H1 (cell line): ENCODE measurements at regions not wholly inside any gene's neighbourhood (a gene's known extent, or its start where the extent isn't known, plus 50 kb on each side); places are given as distances from the start of the nearest gene placed in this dataset.

Experiments
- CTCF ChIA-PET: fragments of 300-600 bp; sonication (Branson Sonifier 250); formaldehyde crosslinking; loops from one replicate; lab custom pipeline; 2021; ENCODE audit not compliant: partially characterized antibody; lab: Charles Lee
- POLR2A ChIA-PET: fragments of 300-600 bp; sonication (Branson Sonifier 250); formaldehyde crosslinking; loops from one replicate; lab custom pipeline; 2021; ENCODE audit warnings: inconsistent platforms; ENCODE audit not compliant: partially characterized antibody; lab: Charles Lee
- DNase-seq, 2 experiments: peaks; one replicate each; pipeline versions ENCODE4 v3.0.0 to v3.0.0-alpha.2; 2010 to 2022; ENCODE audit warnings: low spot score in 2 of 2, low read depth in 1 of 2, mixed read lengths in 1 of 2
- FAIRE-seq: peaks from 2 replicates; lab custom pipeline; 2011; peaks lifted over from hg19 to GRCh38; lab: Jason Lieb, UNC
- H2AFZ ChIP-seq: 2 replicates; pipeline ENCODE4 v1.8.1; 2012; ENCODE audit warnings: low read length, inconsistent platforms
- H2AK5ac ChIP-seq: 2 replicates; pipeline ENCODE4 v1.6.1; 2013; ENCODE audit warnings: low read depth, low read length
- H2BK120ac ChIP-seq: replicated peaks from 2 replicates; pipeline ENCODE3; 2013; ENCODE audit warnings: low read depth, low read length, inconsistent platforms
- H2BK12ac ChIP-seq: 2 replicates; pipeline ENCODE4 v1.6.1; 2013; ENCODE audit warnings: low read depth, low read length
- H2BK15ac ChIP-seq: 2 replicates; pipeline ENCODE4 v1.6.1; 2013; ENCODE audit warnings: low read length
- H2BK20ac ChIP-seq: 2 replicates; pipeline ENCODE4 v1.6.1; 2013; ENCODE audit warnings: low read length
- H2BK5ac ChIP-seq: 2 replicates; pipeline ENCODE4 v1.6.1; 2013; ENCODE audit warnings: low read depth, low read length
- H3K14ac ChIP-seq: 2 replicates; pipeline ENCODE4 v1.6.1; 2013; ENCODE audit warnings: inconsistent platforms; ENCODE audit not compliant: insufficient read length
- H3K18ac ChIP-seq: 2 replicates; pipeline ENCODE4 v1.6.1; 2013; ENCODE audit warnings: low read length; ENCODE audit errors: extremely low read depth
- H3K23ac ChIP-seq: 2 replicates; pipeline ENCODE4 v1.6.1; 2013; ENCODE audit warnings: inconsistent platforms; ENCODE audit not compliant: insufficient read length
- H3K23me2 ChIP-seq: 2 replicates; pipeline ENCODE4 v1.6.1; 2013; ENCODE audit warnings: low read depth, low read length
- H3K27ac ChIP-seq: 2 replicates; pipeline ENCODE4 v1.6.1; 2011; ENCODE audit warnings: low read depth, low read length, inconsistent platforms
- H3K27me3 ChIP-seq, 4 experiments: replicated peaks in 1 of 4; 1 replicate in 1 of 4; 2 replicates in 3 of 4; pipeline versions ENCODE4 v1.6.1 to v1.8.1; 2011 to 2013; ENCODE audit warnings: low read length in 3 of 4, mild to moderate bottlenecking in 3 of 4, inconsistent platforms in 2 of 4, mixed read lengths in 2 of 4, moderate library complexity in 1 of 4; ENCODE audit not compliant: control insufficient read depth in 3 of 4, insufficient read depth in 3 of 4; ENCODE audit errors: extremely low read depth in 1 of 4
- H3K36me3 ChIP-seq, 4 experiments: 2 replicates each; pipeline versions ENCODE4 v1.6.1 to v1.8.1; 2011 to 2013; ENCODE audit warnings: mild to moderate bottlenecking in 4 of 4, low read length in 3 of 4, moderate library complexity in 2 of 4, control low read depth in 1 of 4, inconsistent platforms in 1 of 4; ENCODE audit not compliant: insufficient read depth in 4 of 4, control insufficient read depth in 2 of 4
- H3K4ac ChIP-seq: replicated peaks from 2 replicates; pipeline ENCODE3; 2013; ENCODE audit warnings: low read length, low read depth, mixed read lengths, inconsistent platforms; ENCODE audit not compliant: insufficient read length
- H3K4me1 ChIP-seq, 4 experiments: replicated peaks in 1 of 4; 1 replicate in 1 of 4; 2 replicates in 3 of 4; pipeline versions ENCODE4 v1.6.1 to v1.8.1; 2011 to 2013; ENCODE audit warnings: low read length in 3 of 4, inconsistent platforms in 2 of 4, mixed read lengths in 1 of 4; ENCODE audit not compliant: insufficient read depth in 4 of 4, control insufficient read depth in 3 of 4
- H3K4me2 ChIP-seq, 2 experiments: 2 replicates each; pipeline versions ENCODE4 v1.6.1 to v1.8.1; 2011 to 2013; ENCODE audit warnings: low read depth in 2 of 2, low read length in 2 of 2, control low read depth in 1 of 2, inconsistent platforms in 1 of 2, mild to moderate bottlenecking in 1 of 2; ENCODE audit not compliant: insufficient read depth in 1 of 2
- H3K4me3 ChIP-seq, 4 experiments: fragments of 200-600, 300-600 bp in 1 of 4; sonication (generic), shearing (Covaris generic), sonication (Bioruptor Twin) in 1 of 4; 2 replicates each; pipeline versions ENCODE4 v1.5.1 to v1.8.1; 2011 to 2016; ENCODE audit warnings: low read length in 4 of 4, low read depth in 3 of 4, control low read depth in 2 of 4, inconsistent platforms in 2 of 4, mild to moderate bottlenecking in 2 of 4, mixed read lengths in 1 of 4, moderate library complexity in 1 of 4; ENCODE audit not compliant: insufficient read depth in 2 of 4; ENCODE audit errors: extremely low read depth in 1 of 4
- H3K56ac ChIP-seq: replicated peaks from 2 replicates; pipeline ENCODE3; 2013; ENCODE audit warnings: low read depth, mild to moderate bottlenecking, mixed read lengths, low read length, inconsistent platforms; ENCODE audit not compliant: insufficient read length
- H3K79me1 ChIP-seq: 2 replicates; pipeline ENCODE4 v1.6.1; 2013; ENCODE audit warnings: low read depth, low read length, control low read depth
- H3K79me2 ChIP-seq, 2 experiments: 2 replicates each; pipeline versions ENCODE4 v1.6.1 to v1.8.1; 2012 to 2013; ENCODE audit warnings: low read length in 2 of 2, mild to moderate bottlenecking in 2 of 2, inconsistent platforms in 1 of 2; ENCODE audit not compliant: insufficient read depth in 2 of 2, control insufficient read depth in 1 of 2
- H3K9ac ChIP-seq, 4 experiments: replicated peaks in 1 of 4; 1 replicate in 1 of 4; 2 replicates in 3 of 4; pipeline versions ENCODE4 v1.6.1 to v1.8.1; 2011 to 2013; ENCODE audit warnings: low read depth in 3 of 4, low read length in 3 of 4, control low read depth in 2 of 4, mild to moderate bottlenecking in 2 of 4, moderate library complexity in 2 of 4, inconsistent platforms in 1 of 4; ENCODE audit errors: extremely low read depth in 1 of 4
- H3K9me3 ChIP-seq, 2 experiments: 2 replicates each; pipeline versions ENCODE4 v1.6.1 to v1.8.1; 2012 to 2013; ENCODE audit warnings: mild to moderate bottlenecking in 2 of 2, moderate library complexity in 2 of 2, control low read depth in 1 of 2, inconsistent platforms in 1 of 2, low read depth in 1 of 2, low read length in 1 of 2, mixed read lengths in 1 of 2; ENCODE audit not compliant: insufficient read depth in 2 of 2
- H4K20me1 ChIP-seq, 2 experiments: replicated peaks in 1 of 2; 2 replicates each; pipeline versions ENCODE3 to v1.8.1; 2011 to 2013; ENCODE audit warnings: inconsistent platforms in 2 of 2, low read length in 2 of 2, mild to moderate bottlenecking in 1 of 2; ENCODE audit not compliant: insufficient read depth in 2 of 2, control insufficient read depth in 1 of 2
- H4K5ac ChIP-seq: 2 replicates; pipeline ENCODE4 v1.6.1; 2013; ENCODE audit warnings: low read length, low read depth, mixed read lengths, inconsistent platforms; ENCODE audit not compliant: insufficient read length
- H4K8ac ChIP-seq: 2 replicates; pipeline ENCODE4 v1.8.0; 2013; ENCODE audit warnings: mild to moderate bottlenecking, moderate library complexity, low read length, inconsistent platforms; ENCODE audit not compliant: insufficient read depth; ENCODE audit errors: extremely low read depth
- H4K91ac ChIP-seq: replicated peaks from 2 replicates; pipeline ENCODE3; 2013; ENCODE audit warnings: low read length, mixed read lengths, inconsistent platforms; ENCODE audit not compliant: insufficient read length
- GTF2F1 ChIP-seq: IDR thresholded peaks from 2 replicates; pipeline ENCODE4 v1.6.1; 2012; ENCODE audit warnings: low read depth, low read length, improper control_type of control experiment, borderline replicate concordance
- POLR2AphosphoS5 ChIP-seq: IDR thresholded peaks from 2 replicates; pipeline ENCODE4 v1.6.1; 2011; ENCODE audit warnings: low read depth, low read length
- SAP30 ChIP-seq: fragments of 300-600 bp; sonication (generic); IDR thresholded peaks from 2 replicates; pipeline ENCODE4 v1.7.1; 2012; ENCODE audit warnings: low read length, moderate library complexity, mild to moderate bottlenecking, inconsistent platforms; ENCODE audit not compliant: insufficient read depth, insufficient replicate concordance
- TAF7 ChIP-seq: optimal IDR thresholded peaks from 2 replicates; pipeline ENCODE3; 2011; ENCODE audit warnings: low read depth, mild to moderate bottlenecking, inconsistent platforms, low read length, moderate library complexity, borderline replicate concordance
- WGBS, 2 experiments: shearing (Covaris generic) in 1 of 2; methylation state at CpG; one replicate each; pipeline versions ENCODE4 v1.1.6 to v1.1.7; 2013 to 2015; ENCODE audit warnings: low lambda C conversion rate in 2 of 2, mixed read lengths in 2 of 2, inconsistent platforms in 1 of 2, low coverage in 1 of 2, missing lambda C conversion rate in 1 of 2; ENCODE audit not compliant: insufficient replicate concordance in 2 of 2, insufficient coverage in 1 of 2, insufficient read length in 1 of 2; ENCODE audit errors: extremely low coverage in 1 of 2, missing lambda C conversion rate in 1 of 2; 5-methylcytosine and 5-hydroxymethylcytosine counted together

DNA sequence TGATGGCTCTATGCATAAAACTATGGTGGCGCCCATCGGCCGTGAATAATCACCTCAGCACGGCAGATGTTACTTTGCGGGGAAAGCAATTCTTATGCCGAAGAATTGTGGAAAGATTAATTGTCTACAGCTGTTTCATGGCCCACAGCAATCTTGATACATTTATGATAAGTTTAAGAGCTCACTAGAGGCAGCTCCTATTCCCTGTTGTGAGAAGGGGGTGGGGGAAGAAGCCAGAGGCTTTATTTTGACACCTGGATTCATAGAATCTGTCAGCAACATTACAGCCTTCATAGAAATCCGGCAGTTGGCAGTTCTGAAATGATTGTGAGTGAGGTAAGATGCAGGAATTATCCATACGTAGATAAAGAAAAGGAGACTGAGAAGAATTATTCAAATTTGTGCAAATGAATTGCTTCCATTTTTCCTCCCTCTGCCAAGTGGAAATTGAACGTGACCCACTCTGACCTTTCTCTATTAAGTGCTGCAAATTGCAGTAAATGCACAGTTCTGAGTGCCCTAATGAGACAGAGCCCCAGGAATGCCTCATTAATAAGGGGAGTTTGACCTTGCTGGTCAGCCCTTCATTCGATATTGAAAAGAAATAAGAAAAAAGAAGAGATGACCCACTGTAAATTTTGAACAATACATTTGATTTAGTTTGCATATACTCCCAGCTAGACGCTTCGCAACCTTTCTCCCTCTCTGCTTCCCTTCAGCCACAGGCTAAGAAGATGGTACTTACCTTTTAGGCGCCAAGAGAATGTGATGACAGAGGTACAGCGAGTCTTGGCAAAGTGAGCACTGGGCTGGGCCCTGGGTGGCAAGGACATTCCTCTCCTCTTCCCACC lies 188.8 kb downstream of the GPAT3 start:
- H2AK5ac ChIP-seq: no peak overlapping the region
- H3K23me2 ChIP-seq: no peaks in the 10 kb centered on the region
- H3K79me1 ChIP-seq: no peaks in the 10 kb centered on the region
- H3K23ac ChIP-seq: no peak overlapping the region
- no peaks in the 10 kb centered on the region for H3K36me3 ChIP-seq
- H3K4me1 ChIP-seq: no peaks in the 10 kb centered on the region
- H3K79me2 ChIP-seq: no peaks in the 10 kb centered on the region
- no peaks in the 10 kb centered on the region for H3K27me3 ChIP-seq
- FAIRE-seq (no peak), DNase-seq (no peak)
- no peaks in the 10 kb centered on the region for H4K20me1 ChIP-seq
- no peak for TF ChIP-seq SAP30
- no peak for TF ChIP-seq GTF2F1
- no peak for TF ChIP-seq TAF7
- no peak for TF ChIP-seq POLR2AphosphoS5
- no peak overlapping the region for H2BK120ac ChIP-seq
- no peak overlapping the region for H2BK20ac ChIP-seq
- H3K4me3 ChIP-seq: no peak overlapping the region
- no peak overlapping the region for H3K4ac ChIP-seq
- H3K9ac ChIP-seq: no peak overlapping the region
- no peak overlapping the region for H2BK12ac ChIP-seq
- H2BK15ac ChIP-seq: no peak overlapping the region
- no peak overlapping the region for H3K56ac ChIP-seq
- CTCF ChIA-PET: interaction anchor here (1.2 to 1.7 kb wide), 2 partner anchors 73 to 79 kb away, joined by 3 to 6 read pairs; no protein-coding TSS in a partner anchor
- H3K4me2 ChIP-seq: no peak overlapping the region
- no peak overlapping the region for H4K5ac ChIP-seq
- H4K91ac ChIP-seq: no peak overlapping the region
- no peak overlapping the region for H2BK5ac ChIP-seq
- H2AFZ ChIP-seq: no peak overlapping the region
- H4K8ac ChIP-seq: no peak overlapping the region
- no peaks in the 10 kb centered on the region for H3K9me3 ChIP-seq
- WGBS, 2 experiments: 92% methylated on average over 14 of the region's 14 CpGs; no CpG with 5 or more reads in 1 of the 2 experiments
- H3K27ac ChIP-seq: no peak overlapping the region
- no peak overlapping the region for H3K14ac ChIP-seq
- POLR2A ChIA-PET: no interaction called here
- no peak overlapping the region for H3K18ac ChIP-seq
